ENCODE measurements at regions not wholly inside any gene's neighbourhood (a gene's known extent, or its start where the extent isn't known, plus 50 kb on each side); places are given as distances from the start of the nearest gene placed in this dataset.

DNA sequence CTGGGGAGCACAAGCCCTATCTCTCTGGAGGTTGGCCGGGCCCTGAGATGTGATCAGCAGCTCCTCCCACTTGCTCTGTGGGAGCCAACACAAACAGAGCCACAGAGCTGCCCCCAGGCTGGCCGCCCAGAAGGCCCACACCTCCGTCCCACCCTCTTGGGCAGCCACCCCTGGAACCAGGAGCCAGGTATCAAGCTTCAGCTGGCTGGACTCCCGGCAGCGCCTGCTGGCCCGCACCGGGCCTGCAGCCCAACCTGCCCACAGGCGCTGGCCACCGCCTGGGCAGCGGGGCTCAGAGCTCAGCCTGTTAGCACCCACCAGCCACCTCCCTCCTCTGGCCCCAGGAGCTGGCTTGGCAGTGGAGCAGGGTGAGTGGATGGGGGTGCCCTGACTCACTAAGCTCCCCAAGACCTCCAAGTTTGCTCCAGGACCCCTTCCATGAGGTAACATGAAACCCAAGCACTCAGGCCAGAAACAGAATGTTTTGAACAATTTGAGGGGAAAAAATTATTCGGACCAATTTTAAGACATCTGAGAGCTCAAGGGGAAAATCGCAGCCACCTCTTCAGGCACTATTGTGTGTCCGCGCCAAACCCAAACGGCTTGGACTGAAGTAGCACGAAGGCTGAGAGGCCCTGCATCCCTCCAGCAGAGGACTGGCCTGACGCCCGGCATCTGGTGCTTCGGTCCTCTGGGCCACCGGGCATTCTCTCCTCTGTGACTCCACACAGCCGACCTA, 450.8 kb downstream of the SOX6 start:
- H3K4me3 ChIP-seq (ENCODE audit: low read depth, low read length) = no peak overlapping the region
- TF ChIP-seq, protein P1, sequence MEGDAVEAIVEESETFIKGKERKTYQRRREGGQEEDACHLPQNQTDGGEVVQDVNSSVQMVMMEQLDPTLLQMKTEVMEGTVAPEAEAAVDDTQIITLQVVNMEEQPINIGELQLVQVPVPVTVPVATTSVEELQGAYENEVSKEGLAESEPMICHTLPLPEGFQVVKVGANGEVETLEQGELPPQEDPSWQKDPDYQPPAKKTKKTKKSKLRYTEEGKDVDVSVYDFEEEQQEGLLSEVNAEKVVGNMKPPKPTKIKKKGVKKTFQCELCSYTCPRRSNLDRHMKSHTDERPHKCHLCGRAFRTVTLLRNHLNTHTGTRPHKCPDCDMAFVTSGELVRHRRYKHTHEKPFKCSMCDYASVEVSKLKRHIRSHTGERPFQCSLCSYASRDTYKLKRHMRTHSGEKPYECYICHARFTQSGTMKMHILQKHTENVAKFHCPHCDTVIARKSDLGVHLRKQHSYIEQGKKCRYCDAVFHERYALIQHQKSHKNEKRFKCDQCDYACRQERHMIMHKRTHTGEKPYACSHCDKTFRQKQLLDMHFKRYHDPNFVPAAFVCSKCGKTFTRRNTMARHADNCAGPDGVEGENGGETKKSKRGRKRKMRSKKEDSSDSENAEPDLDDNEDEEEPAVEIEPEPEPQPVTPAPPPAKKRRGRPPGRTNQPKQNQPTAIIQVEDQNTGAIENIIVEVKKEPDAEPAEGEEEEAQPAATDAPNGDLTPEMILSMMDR (IDR thresholded peaks at IDR 0.05; ENCODE audit: insufficient read depth, low read depth, low read length) = no peak
- DNase-seq (ENCODE audit: low read depth) = no peak

DNA sequence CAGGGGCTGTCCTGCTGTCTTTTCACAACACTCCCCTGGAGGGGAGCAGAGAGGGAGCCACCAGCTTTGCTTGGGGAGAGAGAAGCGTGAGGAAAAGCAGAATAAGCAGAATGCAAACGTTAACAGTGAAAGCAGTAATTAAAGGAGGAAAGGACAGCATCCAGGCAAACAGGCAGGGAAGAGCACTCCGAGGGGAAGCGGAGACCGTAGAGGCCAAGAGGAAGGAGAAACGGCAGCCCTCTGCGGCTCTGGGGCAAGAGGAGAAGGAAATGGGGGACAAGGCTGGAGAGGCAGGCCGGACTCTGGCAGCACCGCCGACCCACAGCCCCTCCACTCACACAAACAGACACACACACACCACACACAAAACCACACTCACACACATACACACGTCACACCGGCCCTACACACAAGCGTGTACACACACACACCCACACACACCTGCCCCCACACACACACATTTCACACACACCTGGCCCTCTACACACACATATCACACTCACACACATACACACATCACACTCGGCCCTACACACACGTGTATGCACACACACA, 449.8 kb downstream of the SOX6 start:
- H3K4me3 ChIP-seq (ENCODE audit: low read depth, low read length) = no peak overlapping the region
- no peak for DNase-seq (ENCODE audit: low read depth)
- TF ChIP-seq, protein P1 (IDR thresholded peaks at IDR 0.05; ENCODE audit: insufficient read depth, low read depth, low read length) = no peak

DNA sequence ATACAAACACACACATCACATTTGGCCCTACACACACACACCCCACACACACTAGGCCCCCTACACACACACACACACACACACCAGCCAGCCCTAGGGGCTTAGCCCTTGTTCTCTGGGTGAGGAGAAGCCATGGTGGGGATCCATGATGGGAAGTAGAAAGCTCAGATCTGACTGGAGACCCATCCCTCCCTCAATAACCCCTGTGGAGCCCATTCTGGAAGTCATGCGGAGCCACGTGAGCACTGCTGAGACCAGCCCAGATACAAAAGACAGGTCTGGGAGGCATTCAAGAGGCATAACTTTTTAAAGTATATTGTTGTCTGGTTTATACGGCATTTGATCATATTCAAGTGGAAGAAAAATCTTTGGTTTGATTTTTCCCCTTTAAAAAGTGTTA, 448.5 kb downstream of the SOX6 start:
- no peak for DNase-seq (ENCODE audit: low read depth)
- H3K4me3 ChIP-seq (ENCODE audit: low read depth, low read length) = no peak overlapping the region
- TF ChIP-seq, protein P1 (IDR thresholded peaks at IDR 0.05; ENCODE audit: insufficient read depth, low read depth, low read length) = no peak

DNA sequence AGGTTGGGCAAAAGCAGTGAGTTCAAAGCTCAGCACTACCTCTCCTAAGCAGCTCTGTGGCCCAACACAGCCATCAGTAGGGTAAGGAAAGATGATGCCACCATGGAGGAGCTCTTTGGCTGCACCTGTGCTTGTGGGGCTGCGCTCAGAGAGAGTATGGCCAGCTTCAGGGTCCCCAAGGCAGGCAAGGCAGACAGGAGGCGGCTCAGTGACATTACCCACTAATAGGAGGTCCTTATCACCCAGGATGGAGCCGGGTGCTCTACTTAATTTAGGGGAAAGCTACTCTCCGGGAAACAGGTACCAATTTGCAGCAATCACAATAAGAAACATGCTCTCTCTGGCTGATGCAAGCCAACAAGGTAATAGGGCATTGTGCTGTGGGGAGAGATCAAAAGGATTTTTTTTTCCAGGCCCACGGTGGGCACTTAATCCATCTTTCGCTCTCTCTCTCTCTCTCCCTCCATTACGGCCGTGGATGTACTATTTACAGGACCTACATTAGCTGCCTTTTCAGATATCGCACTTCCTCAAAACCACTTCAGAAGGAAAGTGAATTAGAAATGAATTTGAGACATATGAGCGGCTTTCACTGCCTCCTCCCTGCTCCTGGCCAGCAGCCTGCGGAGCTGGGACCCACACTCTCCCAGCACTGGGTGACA, 446.3 kb downstream of the SOX6 start:
- no peak for DNase-seq (ENCODE audit: low read depth)
- no peak overlapping the region for H3K4me3 ChIP-seq (ENCODE audit: low read depth, low read length)
- TF ChIP-seq, protein P1 (IDR thresholded peaks at IDR 0.05; ENCODE audit: insufficient read depth, low read depth, low read length) = no peak

DNA sequence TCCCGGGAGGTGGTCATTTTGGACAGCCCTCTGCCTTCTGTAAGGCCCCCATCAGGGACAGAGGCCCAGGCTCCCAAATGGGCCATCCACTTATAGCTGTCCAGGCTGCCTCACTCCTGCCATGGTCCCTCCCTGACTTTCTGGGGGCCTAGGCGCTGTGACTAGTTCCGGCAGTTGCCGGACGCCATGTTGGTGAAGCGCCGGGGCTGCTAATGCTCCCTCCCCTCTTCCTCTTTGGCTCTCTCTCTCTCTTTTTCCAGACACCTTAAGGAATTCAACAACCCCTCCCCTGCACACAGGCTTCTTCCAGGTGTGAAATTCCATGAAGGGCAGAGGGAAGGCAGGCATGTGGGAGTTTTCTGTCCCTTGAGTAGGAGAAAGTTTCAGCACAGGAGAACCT, 445.6 kb downstream of the SOX6 start:
- no peak overlapping the region for H3K4me3 ChIP-seq (ENCODE audit: low read depth, low read length)
- DNase-seq (ENCODE audit: low read depth) = no peak
- TF ChIP-seq, protein P1 (IDR thresholded peaks at IDR 0.05; ENCODE audit: insufficient read depth, low read depth, low read length) = no peak

DNA sequence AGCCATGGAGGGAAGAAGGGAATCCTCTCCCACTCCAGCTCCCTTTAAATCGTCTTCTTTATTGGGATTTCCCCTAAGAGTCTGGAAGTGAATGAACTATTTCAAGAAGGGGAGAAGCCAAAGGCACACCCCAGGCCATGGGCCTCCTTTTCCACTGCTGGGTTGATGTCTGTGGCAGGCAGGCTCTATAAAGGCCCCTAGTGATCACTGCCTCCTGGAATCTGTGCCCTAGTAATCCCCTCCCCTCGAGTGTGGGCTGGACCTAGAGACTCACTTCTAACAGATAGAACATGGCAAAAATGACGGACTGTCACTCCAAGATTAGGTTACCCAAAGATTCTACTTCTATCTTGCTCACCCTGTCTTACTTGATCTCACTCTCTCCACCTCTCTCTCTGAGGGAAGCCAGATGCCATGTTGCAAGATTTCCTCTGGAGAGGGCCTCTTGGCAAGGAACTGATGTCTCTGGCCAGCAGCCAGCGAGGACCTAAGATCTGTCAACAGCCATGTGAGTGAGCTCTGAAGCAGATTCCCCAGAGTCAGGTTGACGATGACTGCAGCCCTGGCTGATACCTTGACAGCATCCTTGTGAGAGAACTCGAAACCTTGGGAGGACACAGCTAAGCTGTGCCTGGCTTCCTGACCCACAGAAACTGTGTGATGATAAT, 444.8 kb downstream of the SOX6 start:
- TF ChIP-seq, protein P1 (IDR thresholded peaks at IDR 0.05; ENCODE audit: insufficient read depth, low read depth, low read length) = no peak
- no peak overlapping the region for H3K4me3 ChIP-seq (ENCODE audit: low read depth, low read length)
- DNase-seq (ENCODE audit: low read depth) = peak; percentile 82
